ENCODE measurements at regions not wholly inside any gene's neighbourhood (a gene's known extent, or its start where the extent isn't known, plus 50 kb on each side); places are given as distances from the start of the nearest gene placed in this dataset.

- Histone ChIP-seq H3K9ac (ENCODE audit: low read length) (no peak overlapping the region), H3K4me3 (ENCODE audit: low read length) (no peak overlapping the region), H3K9me2 (ENCODE audit: insufficient read depth, low read length) (no peaks in the 10 kb centered on the region), H2AFZ (ENCODE audit: low read depth, low read length) (no peak overlapping the region), H3K9me3 (ENCODE audit: low read length) (no peaks in the 10 kb centered on the region), H4K20me1 (ENCODE audit: insufficient read depth) (no peaks in the 10 kb centered on the region), H3K36me3 (ENCODE audit: insufficient read depth, low read length) (no peaks in the 10 kb centered on the region), H3F3A (ENCODE audit: insufficient read depth, low read length, poor library complexity, severe bottlenecking) (no peaks in the 10 kb centered on the region), H3K27ac (ENCODE audit: low read length) (no peak overlapping the region), H3K79me2 (replicated peaks; ENCODE audit: insufficient read depth, low read length) (no peaks in the 10 kb centered on the region), H3K27me3 (ENCODE audit: insufficient read depth, low read depth, low read length) (no peaks in the 10 kb centered on the region), H3K4me2 (ENCODE audit: low read length) (no peak overlapping the region)
- TF ChIP-seq POLR2AphosphoS5 (IDR thresholded peaks at IDR 0.05) (no peak), EP300 (conservative IDR thresholded peaks at IDR 0.05; ENCODE audit: poor library complexity, severe bottlenecking) (no peak), TAF1 (IDR thresholded peaks at IDR 0.05; ENCODE audit: low read depth) (no peak), RAD21 (conservative IDR thresholded peaks at IDR 0.05) (no peak), EZH2 (IDR thresholded peaks at IDR 0.05; ENCODE audit: borderline replicate concordance, insufficient read depth, low read length, poor library complexity, severe bottlenecking) (no peak), MXI1 (conservative IDR thresholded peaks at IDR 0.05; ENCODE audit: poor library complexity, severe bottlenecking) (no peak), SMC3 (conservative IDR thresholded peaks at IDR 0.05; ENCODE audit: poor library complexity) (no peak), REST (IDR thresholded peaks at IDR 0.05; ENCODE audit: borderline replicate concordance) (no peak)
- TF ChIP-seq, protein P1, sequence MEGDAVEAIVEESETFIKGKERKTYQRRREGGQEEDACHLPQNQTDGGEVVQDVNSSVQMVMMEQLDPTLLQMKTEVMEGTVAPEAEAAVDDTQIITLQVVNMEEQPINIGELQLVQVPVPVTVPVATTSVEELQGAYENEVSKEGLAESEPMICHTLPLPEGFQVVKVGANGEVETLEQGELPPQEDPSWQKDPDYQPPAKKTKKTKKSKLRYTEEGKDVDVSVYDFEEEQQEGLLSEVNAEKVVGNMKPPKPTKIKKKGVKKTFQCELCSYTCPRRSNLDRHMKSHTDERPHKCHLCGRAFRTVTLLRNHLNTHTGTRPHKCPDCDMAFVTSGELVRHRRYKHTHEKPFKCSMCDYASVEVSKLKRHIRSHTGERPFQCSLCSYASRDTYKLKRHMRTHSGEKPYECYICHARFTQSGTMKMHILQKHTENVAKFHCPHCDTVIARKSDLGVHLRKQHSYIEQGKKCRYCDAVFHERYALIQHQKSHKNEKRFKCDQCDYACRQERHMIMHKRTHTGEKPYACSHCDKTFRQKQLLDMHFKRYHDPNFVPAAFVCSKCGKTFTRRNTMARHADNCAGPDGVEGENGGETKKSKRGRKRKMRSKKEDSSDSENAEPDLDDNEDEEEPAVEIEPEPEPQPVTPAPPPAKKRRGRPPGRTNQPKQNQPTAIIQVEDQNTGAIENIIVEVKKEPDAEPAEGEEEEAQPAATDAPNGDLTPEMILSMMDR (IDR thresholded peaks at IDR 0.05; ENCODE audit: poor library complexity, severe bottlenecking) = no peak
Observed at GRCh38 chr3:4149296-4149695, 153.9 kb upstream of the SETMAR start.

GRCh38 chr3:4150816-4151215, 152.4 kb upstream of the SETMAR start:
- H3F3A ChIP-seq (ENCODE audit: insufficient read depth, low read length, poor library complexity, severe bottlenecking) = no peaks in the 10 kb centered on the region
- H3K79me2 ChIP-seq (replicated peaks; ENCODE audit: insufficient read depth, low read length) = no peaks in the 10 kb centered on the region
- H2AFZ ChIP-seq (ENCODE audit: low read depth, low read length) = no peak overlapping the region
- H3K4me3 ChIP-seq (ENCODE audit: low read length) = no peak overlapping the region
- H3K4me2 ChIP-seq (ENCODE audit: low read length) = no peak overlapping the region
- H4K20me1 ChIP-seq (ENCODE audit: insufficient read depth) = no peaks in the 10 kb centered on the region
- TF ChIP-seq REST (IDR thresholded peaks at IDR 0.05; ENCODE audit: borderline replicate concordance) (no peak), POLR2AphosphoS5 (IDR thresholded peaks at IDR 0.05) (no peak), MXI1 (conservative IDR thresholded peaks at IDR 0.05; ENCODE audit: poor library complexity, severe bottlenecking) (no peak), EZH2 (IDR thresholded peaks at IDR 0.05; ENCODE audit: borderline replicate concordance, insufficient read depth, low read length, poor library complexity, severe bottlenecking) (no peak), SMC3 (conservative IDR thresholded peaks at IDR 0.05; ENCODE audit: poor library complexity) (no peak), TAF1 (IDR thresholded peaks at IDR 0.05; ENCODE audit: low read depth) (no peak), RAD21 (conservative IDR thresholded peaks at IDR 0.05) (no peak), EP300 (conservative IDR thresholded peaks at IDR 0.05; ENCODE audit: poor library complexity, severe bottlenecking) (no peak)
- TF ChIP-seq, protein P1 (IDR thresholded peaks at IDR 0.05; ENCODE audit: poor library complexity, severe bottlenecking) = no peak
- no peaks in the 10 kb centered on the region for H3K27me3 ChIP-seq (ENCODE audit: insufficient read depth, low read depth, low read length)
- H3K9me2 ChIP-seq (ENCODE audit: insufficient read depth, low read length) = no peaks in the 10 kb centered on the region
- no peaks in the 10 kb centered on the region for H3K9me3 ChIP-seq (ENCODE audit: low read length)
- no peak overlapping the region for H3K9ac ChIP-seq (ENCODE audit: low read length)
- H3K27ac ChIP-seq (ENCODE audit: low read length) = no peak overlapping the region
- no peaks in the 10 kb centered on the region for H3K36me3 ChIP-seq (ENCODE audit: insufficient read depth, low read length)

Data from neural cell (in vitro differentiated cells).